Gastroesophageal sphincter (tissue), 4 donors: ENCODE measurements at regions not wholly inside any gene's neighbourhood (a gene's known extent, or its start where the extent isn't known, plus 50 kb on each side); places are given as distances from the start of the nearest gene placed in this dataset.

Experiments
- ATAC-seq: fragments of 150-250 bp; one replicate; pipeline ENCODE4 v1.9.1; 2016; ENCODE audit warnings: mild to moderate bottlenecking, moderate library complexity
- H3K27ac ChIP-seq, 4 donors: fragments of 200-600 bp; sonication (generic) in 3 of 4; 1 replicate in 3 of 4; 2 replicates in 1 of 4; pipeline ENCODE4 v1.5.1; 2016 to 2019
- H3K27me3 ChIP-seq: fragments of 200-600 bp; sonication (generic); one replicate; pipeline ENCODE4 v1.5.1; 2019
- H3K36me3 ChIP-seq, 2 donors: fragments of 200-600 bp; sonication (generic); one replicate each; pipeline ENCODE4 v1.5.1; 2019; ENCODE audit warnings: control low read depth in 1 of 2
- H3K4me1 ChIP-seq, 3 donors: fragments of 200-600 bp; sonication (generic); 1 replicate in 2 of 3; 2 replicates in 1 of 3; pipeline ENCODE4 v1.5.1; 2016 to 2019; ENCODE audit warnings: control low read depth in 2 of 3
- H3K4me3 ChIP-seq, 2 donors: fragments of 200-600 bp; sonication (generic); one replicate each; pipeline ENCODE4 v1.5.1; 2019; ENCODE audit warnings: mild to moderate bottlenecking in 1 of 2, moderate library complexity in 1 of 2
- H3K9me3 ChIP-seq, 3 donors: fragments of 200-600 bp; sonication (generic); one replicate each; pipeline ENCODE4 v1.5.1; 2017 to 2019; ENCODE audit warnings: control low read depth in 2 of 3
- EP300 ChIP-seq: sonication (generic); formaldehyde crosslinking; IDR thresholded peaks from one replicate; pipeline ENCODE4 v1.6.1; 2017; ENCODE audit warnings: antibody characterized with exemption, mild to moderate bottlenecking
- POLR2A ChIP-seq, 2 donors: fragments of 450-650 bp; IDR thresholded peaks; one replicate each; pipeline ENCODE4 v1.6.1; 2017; ENCODE audit warnings: antibody characterized with exemption in 2 of 2, mild to moderate bottlenecking in 2 of 2, moderate library complexity in 1 of 2
- POLR2AphosphoS5 ChIP-seq: sonication (generic); formaldehyde crosslinking; IDR thresholded peaks from one replicate; pipeline ENCODE4 v1.6.1; 2017; ENCODE audit warnings: antibody characterized with exemption
- WGBS, 2 donors: methylation state at CpG; one replicate each; pipeline ENCODE4 v1.1.5; 2018; ENCODE audit warnings: low coverage in 1 of 2; 5-methylcytosine and 5-hydroxymethylcytosine counted together
- TF ChIP-seq, protein P1 (sequence below), 4 experiments: fragments of 200-600 bp in 2 of 4; fragments of 450-650 bp in 2 of 4; sonication (generic) in 1 of 4; IDR thresholded peaks; one replicate each; pipeline ENCODE4 v1.5.1; 2017 to 2019; ENCODE audit warnings: antibody characterized with exemption in 4 of 4, mild to moderate bottlenecking in 2 of 4, moderate library complexity in 2 of 4

DNA sequence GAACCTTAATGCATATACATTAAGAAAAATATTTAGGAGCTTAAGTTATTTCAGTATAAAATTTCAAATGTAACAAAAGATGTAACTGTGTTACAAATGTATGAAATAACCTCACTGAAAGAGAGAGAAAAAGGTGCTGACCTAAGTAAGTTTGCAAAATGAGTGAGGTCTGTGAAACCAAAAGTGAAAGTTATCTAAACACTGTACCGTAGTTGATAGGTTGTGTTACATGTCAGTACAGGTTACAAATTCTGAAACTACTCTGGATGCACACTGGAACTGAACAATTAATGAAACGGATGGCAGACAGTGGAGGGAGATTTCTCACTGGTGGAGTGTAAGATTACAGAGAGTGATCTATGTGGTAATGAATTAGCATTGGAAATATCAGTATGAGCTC, 420.7 kb downstream of the ZNF385D start:
- Histone ChIP-seq H3K27ac (no peak overlapping the region), H3K4me1 (peaks cover 0 to 10% (median 0%) of the 10 kb centered on the region in 3 donors), H3K36me3 (no peaks in the 10 kb centered on the region), H3K9me3 (no peaks in the 10 kb centered on the region), H3K27me3 (no peaks in the 10 kb centered on the region), H3K4me3 (peak overlapping the region; percentile 13 to 34)
- WGBS, 2 donors: 20 to 35% methylated on average over 2 of the region's 2 CpGs
- ATAC-seq: no peak
- TF ChIP-seq EP300 (no peak), POLR2AphosphoS5 (no peak), POLR2A (IDR thresholded peaks at IDR 0.05) (no peak)
- TF ChIP-seq, protein P1, sequence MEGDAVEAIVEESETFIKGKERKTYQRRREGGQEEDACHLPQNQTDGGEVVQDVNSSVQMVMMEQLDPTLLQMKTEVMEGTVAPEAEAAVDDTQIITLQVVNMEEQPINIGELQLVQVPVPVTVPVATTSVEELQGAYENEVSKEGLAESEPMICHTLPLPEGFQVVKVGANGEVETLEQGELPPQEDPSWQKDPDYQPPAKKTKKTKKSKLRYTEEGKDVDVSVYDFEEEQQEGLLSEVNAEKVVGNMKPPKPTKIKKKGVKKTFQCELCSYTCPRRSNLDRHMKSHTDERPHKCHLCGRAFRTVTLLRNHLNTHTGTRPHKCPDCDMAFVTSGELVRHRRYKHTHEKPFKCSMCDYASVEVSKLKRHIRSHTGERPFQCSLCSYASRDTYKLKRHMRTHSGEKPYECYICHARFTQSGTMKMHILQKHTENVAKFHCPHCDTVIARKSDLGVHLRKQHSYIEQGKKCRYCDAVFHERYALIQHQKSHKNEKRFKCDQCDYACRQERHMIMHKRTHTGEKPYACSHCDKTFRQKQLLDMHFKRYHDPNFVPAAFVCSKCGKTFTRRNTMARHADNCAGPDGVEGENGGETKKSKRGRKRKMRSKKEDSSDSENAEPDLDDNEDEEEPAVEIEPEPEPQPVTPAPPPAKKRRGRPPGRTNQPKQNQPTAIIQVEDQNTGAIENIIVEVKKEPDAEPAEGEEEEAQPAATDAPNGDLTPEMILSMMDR (IDR thresholded peaks at IDR 0.05): no peak

DNA sequence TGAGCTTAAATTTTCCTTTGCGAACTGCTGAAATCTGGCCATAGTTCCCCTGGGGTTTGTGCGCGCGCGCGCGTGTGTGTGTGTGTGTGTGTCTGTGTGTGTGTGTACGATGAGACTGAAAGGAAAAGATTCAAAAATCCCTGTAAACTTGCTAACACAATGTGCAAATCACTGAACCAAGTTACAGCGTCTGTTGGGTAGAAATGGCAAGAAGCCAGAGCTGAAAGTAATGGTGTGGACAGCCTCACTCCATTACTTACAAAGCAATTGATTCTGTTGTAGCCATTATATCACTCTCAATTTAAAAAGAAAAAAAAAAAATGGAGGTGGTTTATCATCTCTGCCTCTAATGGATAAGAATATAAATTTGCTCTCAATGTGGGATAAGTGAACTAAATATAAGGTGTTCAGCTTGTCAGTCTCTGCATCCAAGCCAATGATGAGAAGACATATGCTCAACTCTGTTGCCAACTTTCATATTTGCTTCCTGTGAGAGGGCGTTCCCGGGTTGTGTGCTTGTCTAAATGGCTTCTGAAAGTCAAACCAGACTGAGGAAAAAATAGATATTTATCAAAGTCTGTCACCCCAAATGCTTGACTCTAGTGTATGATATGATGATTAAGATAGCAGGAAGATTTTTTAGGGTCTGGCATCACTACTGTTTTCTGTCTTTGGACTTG, 422.2 kb downstream of the ZNF385D start:
- ATAC-seq: no peak
- Histone ChIP-seq H3K9me3 (no peaks in the 10 kb centered on the region), H3K4me1 (peaks cover 0 to 10% (median 0%) of the 10 kb centered on the region in 3 donors), H3K27me3 (no peaks in the 10 kb centered on the region), H3K4me3 (no peak overlapping the region), H3K36me3 (no peaks in the 10 kb centered on the region), H3K27ac (no peak overlapping the region)
- TF ChIP-seq EP300 (no peak), POLR2AphosphoS5 (no peak), POLR2A (IDR thresholded peaks at IDR 0.05) (no peak)
- TF ChIP-seq, protein P1 (IDR thresholded peaks at IDR 0.05): no peak
- 66 to 76% methylated on average over 4 to 5 of the region's 11 CpGs for WGBS, 2 donors

DNA sequence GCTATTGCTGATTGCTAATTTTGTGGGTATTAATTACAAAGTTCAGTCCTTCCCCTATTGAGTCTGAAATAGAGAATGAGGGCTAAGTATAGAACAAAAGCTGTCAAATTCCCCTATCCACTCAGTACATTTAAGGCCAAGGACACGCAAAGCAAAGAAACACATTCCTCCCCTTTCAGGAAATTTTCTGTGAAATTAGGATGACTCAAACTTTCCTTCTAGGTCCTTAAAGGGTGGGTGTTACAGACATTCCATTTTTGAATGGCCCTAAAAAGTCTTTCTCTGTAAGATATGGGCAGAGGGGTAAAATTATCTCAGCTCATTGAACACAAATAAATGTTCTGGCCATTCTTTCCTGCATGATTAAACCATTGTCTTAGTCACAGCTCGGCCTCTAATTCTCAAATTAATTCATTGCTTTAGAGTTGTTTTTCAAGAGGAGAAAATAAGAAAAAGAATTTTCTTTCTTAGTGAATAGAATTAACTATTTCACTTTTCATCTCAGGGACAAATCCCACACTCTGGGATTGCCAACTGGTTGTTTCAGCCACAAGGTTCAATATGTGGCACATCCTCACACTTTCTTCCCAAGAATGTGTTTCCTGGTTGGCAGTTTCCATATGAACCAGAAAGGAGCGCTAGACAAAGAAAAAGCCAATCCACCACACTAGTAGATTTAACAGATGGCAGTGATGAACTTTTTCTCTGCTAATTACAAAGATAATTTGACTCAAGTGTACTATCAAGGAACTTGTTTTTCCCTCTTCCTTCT, 424.1 kb downstream of the ZNF385D start:
- ATAC-seq: no peak
- TF ChIP-seq POLR2AphosphoS5: peak; percentile 19
- TF ChIP-seq EP300: no peak
- Histone ChIP-seq H3K36me3 (no peaks in the 10 kb centered on the region), H3K9me3 (no peaks in the 10 kb centered on the region), H3K27me3 (no peaks in the 10 kb centered on the region), H3K4me1 (peaks cover 0 to 10% (median 0%) of the 10 kb centered on the region in 3 donors), H3K4me3 (no peak overlapping the region), H3K27ac (peak overlapping the region in 1 of 4 donors; percentile 22)
- WGBS, 2 donors: 20 to 42% methylated on average over 2 to 3 of the region's 3 CpGs

DNA sequence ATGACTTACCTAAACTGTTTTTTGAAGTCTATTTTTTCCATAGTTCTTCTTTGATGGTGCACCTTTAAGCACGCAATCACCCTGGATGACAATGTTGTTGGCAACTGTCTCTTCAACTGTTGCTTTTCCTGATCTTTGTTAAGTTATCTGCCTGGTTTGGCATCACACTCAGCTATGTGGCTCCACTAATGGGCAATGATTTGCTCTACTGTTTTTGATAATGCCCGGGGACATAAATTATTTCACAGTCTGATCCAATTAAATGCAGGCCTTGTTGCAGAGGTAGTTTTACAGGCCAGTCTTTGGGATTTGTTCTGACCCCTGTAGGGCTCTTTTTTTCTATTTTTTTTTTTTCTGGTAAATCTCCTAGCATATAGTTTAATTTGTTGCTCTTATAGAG, 436.3 kb downstream of the ZNF385D start:
- no peaks in the 10 kb centered on the region for H3K36me3 ChIP-seq
- no peak for ATAC-seq
- H3K27ac ChIP-seq: no peak overlapping the region
- 50 to 96% methylated on average over 2 of the region's 2 CpGs for WGBS, 2 donors
- H3K4me3 ChIP-seq: no peak overlapping the region
- H3K9me3 ChIP-seq: no peaks in the 10 kb centered on the region
- H3K27me3 ChIP-seq: no peaks in the 10 kb centered on the region
- TF ChIP-seq EP300 (no peak), POLR2AphosphoS5 (no peak), POLR2A (IDR thresholded peaks at IDR 0.05) (no peak)
- TF ChIP-seq, protein P1 (IDR thresholded peaks at IDR 0.05): no peak
- H3K4me1 ChIP-seq: no peaks in the 10 kb centered on the region

DNA sequence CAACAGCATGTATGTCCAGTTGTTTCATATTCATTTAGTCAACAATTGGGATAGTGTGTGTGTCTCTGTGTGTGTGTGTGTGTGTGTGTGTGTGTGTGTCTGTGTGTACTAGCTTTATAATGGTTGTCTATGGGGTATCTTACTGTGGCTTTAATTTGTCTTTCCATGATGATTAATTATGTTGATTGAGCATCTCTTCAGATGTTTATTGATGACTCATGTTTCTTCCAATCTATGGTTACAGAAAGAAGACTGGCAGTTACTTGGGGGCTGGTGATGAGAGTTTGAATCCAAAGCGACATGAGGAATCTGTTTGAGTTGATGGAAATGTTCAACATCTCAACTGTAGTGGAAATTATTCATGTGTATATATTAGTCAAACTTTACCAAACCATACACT, 440.1 kb downstream of the ZNF385D start:
- no peaks in the 10 kb centered on the region for H3K36me3 ChIP-seq
- ATAC-seq: no peak
- H3K27ac ChIP-seq: no peak overlapping the region
- 89 to 100% methylated on average over 1 of the region's 1 CpG for WGBS, 2 donors
- H3K9me3 ChIP-seq: no peaks in the 10 kb centered on the region
- H3K27me3 ChIP-seq: no peaks in the 10 kb centered on the region
- TF ChIP-seq EP300: no peak
- TF ChIP-seq, protein P1 (IDR thresholded peaks at IDR 0.05): no peak
- no peak for TF ChIP-seq POLR2AphosphoS5
- TF ChIP-seq POLR2A (IDR thresholded peaks at IDR 0.05): no peak
- no peaks in the 10 kb centered on the region for H3K4me1 ChIP-seq
- H3K4me3 ChIP-seq: no peak overlapping the region
